ENCODE measurements at regions not wholly inside any gene's neighbourhood (a gene's known extent, or its start where the extent isn't known, plus 50 kb on each side); places are given as distances from the start of the nearest gene placed in this dataset.

GRCh38 chr16:80161799-80162739, 378.7 kb upstream of the DYNLRB2 start:
- 68% methylated on average over 12 of the region's 12 CpGs for WGBS
- peaks cover 0 to 3% (median 0%) of the 10 kb centered on the region in 4 donors for H3K9me3 ChIP-seq
- no peak for DNase-seq (ENCODE audit: extremely low spot score)
- no peak overlapping the region for H3K27ac ChIP-seq (replicated peaks in 1 of 4)
- H3K27me3 ChIP-seq = no peaks in the 10 kb centered on the region
- no peaks in the 10 kb centered on the region for H3K36me3 ChIP-seq
- no peaks in the 10 kb centered on the region for H3K4me1 ChIP-seq
- H3K4me3 ChIP-seq = no peak overlapping the region
- intact Hi-C loops (cut with DNase I) = no loop called here
- TF ChIP-seq CTCF (IDR thresholded peaks at IDR 0.05) = no peak
- no peak for TF ChIP-seq EP300 (IDR thresholded peaks at IDR 0.05)
- TF ChIP-seq POLR2AphosphoS5 (IDR thresholded peaks at IDR 0.05) = no peak
- TF ChIP-seq POLR2A (IDR thresholded peaks at IDR 0.05; ENCODE audit: low read depth) = no peak

- Histone ChIP-seq H3K9me3 (no peaks in the 10 kb centered on the region), H3K4me1 (no peaks in the 10 kb centered on the region), H3K27ac (replicated peaks in 1 of 4) (no peak overlapping the region), H3K4me3 (no peak overlapping the region), H3K27me3 (no peaks in the 10 kb centered on the region), H3K36me3 (no peaks in the 10 kb centered on the region)
- 82% methylated on average over 4 of the region's 4 CpGs for WGBS
- no peak for TF ChIP-seq POLR2AphosphoS5 (IDR thresholded peaks at IDR 0.05)
- TF ChIP-seq POLR2A (IDR thresholded peaks at IDR 0.05; ENCODE audit: low read depth) = no peak
- TF ChIP-seq CTCF (IDR thresholded peaks at IDR 0.05) = no peak
- TF ChIP-seq EP300 (IDR thresholded peaks at IDR 0.05) = no peak
- intact Hi-C loops (cut with DNase I) = no loop called here
- DNase-seq (ENCODE audit: extremely low spot score) = no peak
Observed at GRCh38 chr16:80158766-80159165, 382.0 kb upstream of the DYNLRB2 start.

- intact Hi-C loops (cut with DNase I) = no loop called here
- no peak for DNase-seq (ENCODE audit: extremely low spot score)
- 27% methylated on average over 3 of the region's 3 CpGs for WGBS
- Histone ChIP-seq H3K9me3 (no peaks in the 10 kb centered on the region), H3K27me3 (no peaks in the 10 kb centered on the region), H3K36me3 (no peaks in the 10 kb centered on the region), H3K27ac (replicated peaks in 1 of 4) (no peak overlapping the region), H3K4me1 (peaks cover 0 to 6% (median 3%) of the 10 kb centered on the region in 4 donors), H3K4me3 (no peak overlapping the region)
- TF ChIP-seq CTCF (IDR thresholded peaks at IDR 0.05) (no peak), POLR2A (IDR thresholded peaks at IDR 0.05; ENCODE audit: low read depth) (no peak), EP300 (IDR thresholded peaks at IDR 0.05) (no peak), POLR2AphosphoS5 (IDR thresholded peaks at IDR 0.05) (no peak)
Observed at GRCh38 chr16:80151722-80152111, 389.1 kb upstream of the DYNLRB2 start.

DNA sequence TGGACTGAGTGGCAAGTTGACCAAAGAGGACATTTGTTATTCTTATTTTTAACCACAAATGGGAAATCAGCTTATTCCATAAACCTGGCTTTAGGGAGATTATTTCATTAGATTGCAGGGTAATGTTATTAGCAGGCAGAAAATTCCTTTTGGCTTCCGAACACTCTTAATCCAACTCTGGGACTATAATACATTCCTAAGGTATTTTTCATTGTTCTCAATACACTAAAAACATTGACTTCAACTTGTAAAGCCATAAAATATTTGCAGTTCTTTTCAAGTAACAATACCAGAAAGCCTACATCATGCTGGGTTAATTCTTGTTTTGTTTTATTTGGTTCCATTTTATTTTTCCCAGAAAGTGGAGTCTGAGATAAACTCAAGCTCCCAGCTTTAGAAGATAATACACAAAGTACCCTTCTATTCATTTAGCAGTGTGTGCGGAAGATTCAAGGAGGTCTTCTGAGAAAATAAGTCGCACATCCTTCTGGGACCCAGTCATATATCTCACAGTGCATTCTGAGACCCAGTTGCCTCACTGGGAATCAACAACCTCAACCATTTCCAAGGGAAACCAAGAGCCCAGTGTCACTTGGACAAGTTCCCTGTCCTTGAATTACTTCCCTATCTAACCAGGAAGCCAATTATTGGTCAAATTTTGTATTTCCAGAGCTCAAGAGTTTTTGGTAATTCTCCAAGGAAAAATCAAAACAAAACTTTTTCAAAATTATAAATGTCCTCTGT, 389.6 kb upstream of the DYNLRB2 start:
- WGBS = 76% methylated on average over 3 of the region's 3 CpGs
- Histone ChIP-seq H3K27ac (replicated peaks in 1 of 4) (no peak overlapping the region), H3K36me3 (no peaks in the 10 kb centered on the region), H3K4me1 (peaks cover 0 to 6% (median 3%) of the 10 kb centered on the region in 4 donors), H3K4me3 (no peak overlapping the region), H3K9me3 (no peaks in the 10 kb centered on the region), H3K27me3 (no peaks in the 10 kb centered on the region)
- no peak for TF ChIP-seq EP300 (IDR thresholded peaks at IDR 0.05)
- TF ChIP-seq POLR2AphosphoS5 (IDR thresholded peaks at IDR 0.05) = no peak
- no peak for TF ChIP-seq CTCF (IDR thresholded peaks at IDR 0.05)
- TF ChIP-seq POLR2A (IDR thresholded peaks at IDR 0.05; ENCODE audit: low read depth) = no peak
- DNase-seq (ENCODE audit: extremely low spot score) = no peak
- intact Hi-C loops (cut with DNase I) = no loop called here

All from esophagus muscularis mucosa (tissue), 4 donors.